GM19438 (cell line): ENCODE measurements at regions not wholly inside any gene's neighbourhood (a gene's known extent, or its start where the extent isn't known, plus 50 kb on each side); places are given as distances from the start of the nearest gene placed in this dataset.

Experiments
- ATAC-seq: cut with Tn5 transposase; IDR thresholded peaks from one replicate; pipeline ENCODE4 v1.9.1; 2021; ENCODE audit warnings: low read depth; ENCODE audit not compliant: unreplicated experiment

- ATAC-seq, result no peak
Observed at GRCh38 chr2:147232225-147232669, 612.6 kb upstream of the ACVR2A start.

- no peak for ATAC-seq
Observed at GRCh38 chr2:147231607-147232006, 613.2 kb upstream of the ACVR2A start.

GRCh38 chr2:147231081-147231480 is 613.7 kb upstream of the ACVR2A start:
- no peak for ATAC-seq

- no peak for ATAC-seq
Observed at GRCh38 chr2:147227313-147227712, 617.5 kb upstream of the ACVR2A start.

- no peak for ATAC-seq
Observed at GRCh38 chr2:147224070-147224469, 620.8 kb upstream of the ACVR2A start.

GRCh38 chr2:147223553-147224060 is 621.2 kb upstream of the ACVR2A start:
- ATAC-seq, result no peak

GRCh38 chr2:147223119-147223518 is 621.7 kb upstream of the ACVR2A start:
- no peak for ATAC-seq

- no peak for ATAC-seq
Observed at GRCh38 chr2:147222506-147222905, 622.3 kb upstream of the ACVR2A start.

GRCh38 chr2:147214914-147215313 is 629.9 kb upstream of the ACVR2A start:
- ATAC-seq, result no peak

GRCh38 chr2:147211484-147211883 is 633.3 kb upstream of the ACVR2A start:
- ATAC-seq, result no peak

GRCh38 chr2:147204102-147204501 is 640.7 kb upstream of the ACVR2A start:
- ATAC-seq, result no peak

GRCh38 chr2:147198651-147199171 is 646.1 kb upstream of the ACVR2A start:
- no peak for ATAC-seq

- ATAC-seq, result no peak
Observed at GRCh38 chr2:147197754-147198483, 646.9 kb upstream of the ACVR2A start.

GRCh38 chr2:147182260-147182659 is 662.6 kb upstream of the ACVR2A start:
- peak; percentile 67 for ATAC-seq

- peak; percentile 62 for ATAC-seq
Observed at GRCh38 chr2:147181351-147182029, 663.3 kb upstream of the ACVR2A start.

GRCh38 chr2:147177071-147177857 is 667.6 kb upstream of the ACVR2A start:
- ATAC-seq, result no peak

- no peak for ATAC-seq
Observed at GRCh38 chr2:147174824-147175254, 670.0 kb upstream of the ACVR2A start.

GRCh38 chr2:147173798-147174197 is 671.0 kb upstream of the ACVR2A start:
- ATAC-seq, result no peak

GRCh38 chr2:147173189-147173581 is 671.6 kb upstream of the ACVR2A start:
- no peak for ATAC-seq

GRCh38 chr2:147172493-147173188 is 672.2 kb upstream of the ACVR2A start:
- ATAC-seq, result no peak
